ENCODE measurements at regions not wholly inside any gene's neighbourhood (a gene's known extent, or its start where the extent isn't known, plus 50 kb on each side); places are given as distances from the start of the nearest gene placed in this dataset.

DNA sequence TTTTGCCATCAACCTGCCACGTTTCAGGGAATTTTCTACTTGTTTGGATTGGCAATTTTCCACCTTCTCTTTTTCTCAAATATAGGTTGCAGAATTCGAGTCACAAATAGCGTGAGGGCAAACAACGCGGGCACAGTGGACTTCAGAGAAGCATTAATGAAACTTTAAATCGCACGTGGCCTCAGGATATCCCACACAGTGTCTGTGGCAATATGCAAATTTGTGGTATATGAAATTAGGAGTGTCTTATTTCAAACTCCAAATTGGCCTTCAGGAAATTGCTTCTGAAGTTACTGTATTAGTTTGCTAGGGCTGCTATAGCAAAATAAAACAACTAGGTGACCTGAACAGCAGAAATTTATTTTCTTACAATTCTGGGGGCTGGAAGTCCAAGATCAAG lies 91.2 kb downstream of the MTRR start (continued):
- TF ChIP-seq ZBTB40 (IDR thresholded peaks at IDR 0.05; ENCODE audit: borderline replicate concordance) (no peak), MYC (IDR thresholded peaks at IDR 0.05; ENCODE audit: insufficient read depth, insufficient read length, insufficient replicate concordance, low read length, severe bottlenecking) (no peak), USF1 (IDR thresholded peaks at IDR 0.05; ENCODE audit: borderline replicate concordance, extremely low read length, insufficient read depth, low read depth, low read length) (no peak), STAT3 (IDR thresholded peaks at IDR 0.05; ENCODE audit: low read depth, low read length) (no peak), CHD4 (IDR thresholded peaks at IDR 0.05) (no peak)
- TF ChIP-seq, protein P1, sequence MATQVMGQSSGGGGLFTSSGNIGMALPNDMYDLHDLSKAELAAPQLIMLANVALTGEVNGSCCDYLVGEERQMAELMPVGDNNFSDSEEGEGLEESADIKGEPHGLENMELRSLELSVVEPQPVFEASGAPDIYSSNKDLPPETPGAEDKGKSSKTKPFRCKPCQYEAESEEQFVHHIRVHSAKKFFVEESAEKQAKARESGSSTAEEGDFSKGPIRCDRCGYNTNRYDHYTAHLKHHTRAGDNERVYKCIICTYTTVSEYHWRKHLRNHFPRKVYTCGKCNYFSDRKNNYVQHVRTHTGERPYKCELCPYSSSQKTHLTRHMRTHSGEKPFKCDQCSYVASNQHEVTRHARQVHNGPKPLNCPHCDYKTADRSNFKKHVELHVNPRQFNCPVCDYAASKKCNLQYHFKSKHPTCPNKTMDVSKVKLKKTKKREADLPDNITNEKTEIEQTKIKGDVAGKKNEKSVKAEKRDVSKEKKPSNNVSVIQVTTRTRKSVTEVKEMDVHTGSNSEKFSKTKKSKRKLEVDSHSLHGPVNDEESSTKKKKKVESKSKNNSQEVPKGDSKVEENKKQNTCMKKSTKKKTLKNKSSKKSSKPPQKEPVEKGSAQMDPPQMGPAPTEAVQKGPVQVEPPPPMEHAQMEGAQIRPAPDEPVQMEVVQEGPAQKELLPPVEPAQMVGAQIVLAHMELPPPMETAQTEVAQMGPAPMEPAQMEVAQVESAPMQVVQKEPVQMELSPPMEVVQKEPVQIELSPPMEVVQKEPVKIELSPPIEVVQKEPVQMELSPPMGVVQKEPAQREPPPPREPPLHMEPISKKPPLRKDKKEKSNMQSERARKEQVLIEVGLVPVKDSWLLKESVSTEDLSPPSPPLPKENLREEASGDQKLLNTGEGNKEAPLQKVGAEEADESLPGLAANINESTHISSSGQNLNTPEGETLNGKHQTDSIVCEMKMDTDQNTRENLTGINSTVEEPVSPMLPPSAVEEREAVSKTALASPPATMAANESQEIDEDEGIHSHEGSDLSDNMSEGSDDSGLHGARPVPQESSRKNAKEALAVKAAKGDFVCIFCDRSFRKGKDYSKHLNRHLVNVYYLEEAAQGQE (IDR thresholded peaks at IDR 0.05; ENCODE audit: low read depth, low read length) = no peak
- TF ChIP-seq, protein P2, sequence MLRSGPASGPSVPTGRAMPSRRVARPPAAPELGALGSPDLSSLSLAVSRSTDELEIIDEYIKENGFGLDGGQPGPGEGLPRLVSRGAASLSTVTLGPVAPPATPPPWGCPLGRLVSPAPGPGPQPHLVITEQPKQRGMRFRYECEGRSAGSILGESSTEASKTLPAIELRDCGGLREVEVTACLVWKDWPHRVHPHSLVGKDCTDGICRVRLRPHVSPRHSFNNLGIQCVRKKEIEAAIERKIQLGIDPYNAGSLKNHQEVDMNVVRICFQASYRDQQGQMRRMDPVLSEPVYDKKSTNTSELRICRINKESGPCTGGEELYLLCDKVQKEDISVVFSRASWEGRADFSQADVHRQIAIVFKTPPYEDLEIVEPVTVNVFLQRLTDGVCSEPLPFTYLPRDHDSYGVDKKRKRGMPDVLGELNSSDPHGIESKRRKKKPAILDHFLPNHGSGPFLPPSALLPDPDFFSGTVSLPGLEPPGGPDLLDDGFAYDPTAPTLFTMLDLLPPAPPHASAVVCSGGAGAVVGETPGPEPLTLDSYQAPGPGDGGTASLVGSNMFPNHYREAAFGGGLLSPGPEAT (IDR thresholded peaks at IDR 0.05; ENCODE audit: low read depth) = no peak

All from GM12878 (cell line).